NCI-H82 (cell line): ENCODE measurements at regions not wholly inside any gene's neighbourhood (a gene's known extent, or its start where the extent isn't known, plus 50 kb on each side); places are given as distances from the start of the nearest gene placed in this dataset.
"Not testable (repeated sequence)": the region's sequence is repeated elsewhere in the genome, so short reads cannot be mapped to it uniquely, and the experiment has no call there.

Experiments
- DNase-seq: peaks from one replicate; lab custom pipeline; 2025; lab: John Stamatoyannopoulos, UW

GRCh38 chr12:76971216-76971879 lies 92.5 kb upstream of the CSRP2 start:
- DNase-seq: not testable (repeated sequence)

GRCh38 chr12:76967181-76967885 lies 88.5 kb upstream of the CSRP2 start:
- DNase-seq: no peak

- no peak for DNase-seq
Observed at GRCh38 chr12:76964784-76965571, 86.2 kb upstream of the CSRP2 start.

- no peak for DNase-seq
Observed at GRCh38 chr12:76962099-76962498, 83.3 kb upstream of the CSRP2 start.

- DNase-seq: no peak
Observed at GRCh38 chr12:76957301-76957700, 78.5 kb upstream of the CSRP2 start.

GRCh38 chr12:76952995-76953394 lies 74.2 kb upstream of the CSRP2 start:
- peak; percentile 12 for DNase-seq

- no peak for DNase-seq
Observed at GRCh38 chr12:76948879-76949278, 70.1 kb upstream of the CSRP2 start.

- no peak for DNase-seq
Observed at GRCh38 chr12:76947304-76947703, 68.5 kb upstream of the CSRP2 start.

- DNase-seq: peak; percentile 16
Observed at GRCh38 chr12:76946446-76946845, 67.6 kb upstream of the CSRP2 start.

GRCh38 chr12:76945867-76946266 lies 67.0 kb upstream of the CSRP2 start:
- no peak for DNase-seq

GRCh38 chr12:76944892-76945291 lies 66.1 kb upstream of the CSRP2 start:
- DNase-seq: no peak

GRCh38 chr12:76943008-76943407 lies 64.2 kb upstream of the CSRP2 start:
- peak; percentile 30 for DNase-seq

GRCh38 chr12:76942267-76942666 lies 63.4 kb upstream of the CSRP2 start:
- DNase-seq: no peak

- peak; percentile 89 for DNase-seq
Observed at GRCh38 chr12:76940671-76941445, 62.0 kb upstream of the CSRP2 start.

GRCh38 chr12:76939701-76940100 lies 60.9 kb upstream of the CSRP2 start:
- no peak for DNase-seq

GRCh38 chr12:76936275-76937193 lies 57.7 kb upstream of the CSRP2 start:
- DNase-seq: no peak

GRCh38 chr12:76933392-76933791 lies 54.6 kb upstream of the CSRP2 start:
- not testable (repeated sequence) for DNase-seq

- DNase-seq: no peak
Observed at GRCh38 chr12:76929499-76929898, 50.7 kb upstream of the CSRP2 start.
